HL-60 (cell line): ENCODE measurements at regions not wholly inside any gene's neighbourhood (a gene's known extent, or its start where the extent isn't known, plus 50 kb on each side); places are given as distances from the start of the nearest gene placed in this dataset.

Source experiments
- DNase-seq, 2 experiments: peaks; one replicate each; pipeline ENCODE4 v3.0.0-alpha.2; 2010 to 2020; ENCODE audit warnings: low read depth in 1 of 2, low spot score in 1 of 2
- H3K27ac ChIP-seq: fragments of 250-450 bp; sonication (Bioruptor Pico); replicated peaks from 2 replicates; pipeline ENCODE4 v1.5.1; 2020; ENCODE audit warnings: mild to moderate bottlenecking, moderate library complexity
- H3K27me3 ChIP-seq: fragments of 250-450 bp; sonication (Bioruptor Pico); 2 replicates; pipeline ENCODE4 v1.5.1; 2021; ENCODE audit warnings: mild to moderate bottlenecking, moderate library complexity; ENCODE audit not compliant: insufficient read depth, poor library complexity, severe bottlenecking
- H3K4me3 ChIP-seq: replicated peaks from 2 replicates; pipeline ENCODE4 v1.5.1; 2011; ENCODE audit warnings: mild to moderate bottlenecking, control low read depth, low read length; ENCODE audit not compliant: insufficient read depth
- GABPA ChIP-seq: IDR thresholded peaks from 2 replicates; pipeline ENCODE4 v1.6.1; 2012; ENCODE audit warnings: low read depth
- POLR2AphosphoS5 ChIP-seq: IDR thresholded peaks from 2 replicates; pipeline ENCODE4 v1.6.1; 2012; ENCODE audit warnings: low read depth
- REST ChIP-seq: IDR thresholded peaks from 2 replicates; pipeline ENCODE4 v1.6.1; 2012; ENCODE audit warnings: low read depth; ENCODE audit not compliant: insufficient replicate concordance
- SPI1 ChIP-seq: IDR thresholded peaks from 2 replicates; pipeline ENCODE4 v1.6.1; 2012; ENCODE audit warnings: low read depth, mild to moderate bottlenecking, borderline replicate concordance
- TF ChIP-seq, protein P1 (sequence below): IDR thresholded peaks from one replicate; pipeline ENCODE4 v1.5.1; 2011; ENCODE audit warnings: low read length, control low read depth, inconsistent platforms; ENCODE audit not compliant: insufficient read depth

DNA sequence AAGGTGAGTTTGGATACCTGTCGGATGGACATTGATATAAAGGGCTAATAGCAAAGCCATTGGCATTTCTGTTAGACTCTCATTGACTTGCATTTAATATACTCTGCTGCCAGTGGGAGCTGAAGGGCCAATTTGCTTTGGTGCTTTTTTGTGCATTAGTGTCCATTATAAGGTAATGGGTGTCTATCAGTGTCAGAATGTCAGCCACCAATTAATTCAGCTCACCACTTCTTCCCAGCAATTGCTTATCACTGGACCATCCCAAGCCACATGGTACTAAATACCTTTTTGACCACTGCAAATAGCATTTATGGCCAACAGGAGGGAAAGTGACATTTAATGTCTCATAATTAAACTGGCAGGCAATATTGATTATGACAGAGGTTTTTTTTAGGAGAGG, 317.8 kb downstream of the TEX29 start:
- no peak overlapping the region for H3K4me3 ChIP-seq
- TF ChIP-seq GABPA (no peak), SPI1 (no peak), POLR2AphosphoS5 (no peak), REST (no peak)
- TF ChIP-seq, protein P1, sequence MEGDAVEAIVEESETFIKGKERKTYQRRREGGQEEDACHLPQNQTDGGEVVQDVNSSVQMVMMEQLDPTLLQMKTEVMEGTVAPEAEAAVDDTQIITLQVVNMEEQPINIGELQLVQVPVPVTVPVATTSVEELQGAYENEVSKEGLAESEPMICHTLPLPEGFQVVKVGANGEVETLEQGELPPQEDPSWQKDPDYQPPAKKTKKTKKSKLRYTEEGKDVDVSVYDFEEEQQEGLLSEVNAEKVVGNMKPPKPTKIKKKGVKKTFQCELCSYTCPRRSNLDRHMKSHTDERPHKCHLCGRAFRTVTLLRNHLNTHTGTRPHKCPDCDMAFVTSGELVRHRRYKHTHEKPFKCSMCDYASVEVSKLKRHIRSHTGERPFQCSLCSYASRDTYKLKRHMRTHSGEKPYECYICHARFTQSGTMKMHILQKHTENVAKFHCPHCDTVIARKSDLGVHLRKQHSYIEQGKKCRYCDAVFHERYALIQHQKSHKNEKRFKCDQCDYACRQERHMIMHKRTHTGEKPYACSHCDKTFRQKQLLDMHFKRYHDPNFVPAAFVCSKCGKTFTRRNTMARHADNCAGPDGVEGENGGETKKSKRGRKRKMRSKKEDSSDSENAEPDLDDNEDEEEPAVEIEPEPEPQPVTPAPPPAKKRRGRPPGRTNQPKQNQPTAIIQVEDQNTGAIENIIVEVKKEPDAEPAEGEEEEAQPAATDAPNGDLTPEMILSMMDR: no peak
- H3K27me3 ChIP-seq: peaks cover 4% of the 10 kb centered on the region
- H3K27ac ChIP-seq: no peak overlapping the region
- DNase-seq: no peak

DNA sequence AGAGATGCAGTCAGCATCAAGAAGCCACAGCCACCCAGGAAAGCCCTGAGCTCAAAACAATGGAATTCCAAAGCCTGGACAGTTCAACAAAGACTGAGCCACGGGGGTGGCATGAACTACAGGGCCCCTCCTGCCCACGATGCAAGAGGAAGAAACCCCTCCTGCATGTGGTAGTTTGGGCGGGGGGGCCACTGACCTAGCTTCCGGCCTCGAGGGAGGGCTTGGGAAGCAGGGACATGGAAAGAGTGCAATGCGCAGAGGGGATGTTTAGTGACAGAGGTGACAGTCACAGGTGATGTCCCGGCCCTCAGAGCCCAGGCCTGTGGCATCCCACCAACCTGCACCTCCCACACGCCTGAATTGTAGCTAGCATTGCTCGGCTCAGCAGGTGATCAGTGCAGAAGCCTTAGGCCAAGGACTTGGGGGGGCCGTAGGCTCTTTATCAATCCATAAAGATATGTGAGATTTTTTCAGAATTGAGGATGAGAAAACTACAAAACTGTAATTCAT, 318.8 kb downstream of the TEX29 start:
- no peak overlapping the region for H3K27ac ChIP-seq
- no peak overlapping the region for H3K4me3 ChIP-seq
- TF ChIP-seq GABPA (no peak), REST (no peak), SPI1 (no peak), POLR2AphosphoS5 (no peak)
- TF ChIP-seq, protein P1: no peak
- DNase-seq: no peak
- H3K27me3 ChIP-seq: peaks cover 4% of the 10 kb centered on the region

DNA sequence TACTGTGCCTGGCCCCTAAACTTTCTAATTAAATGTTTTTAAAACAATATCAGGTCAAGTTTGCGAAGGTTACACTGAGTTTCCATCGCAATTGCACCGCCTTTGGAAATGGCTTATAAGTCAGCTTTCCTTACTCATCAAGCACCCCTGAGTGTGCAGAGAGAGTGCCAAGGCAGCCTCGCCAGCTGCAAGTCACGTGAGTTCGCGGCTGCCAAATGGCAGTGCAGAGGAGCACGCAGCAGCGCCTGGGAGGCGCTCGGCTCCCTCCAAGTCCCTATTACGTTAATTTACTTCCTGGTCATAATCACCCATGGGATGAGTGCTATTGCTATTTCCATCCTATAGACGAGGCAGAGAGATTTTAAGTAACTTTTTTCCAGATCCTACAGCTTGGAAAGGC, 319.6 kb downstream of the TEX29 start:
- DNase-seq: no peak

More for the DNA sequence above, 319.6 kb downstream of the TEX29 start:
- no peak for TF ChIP-seq GABPA
- TF ChIP-seq, protein P1: no peak
- TF ChIP-seq REST: no peak
- TF ChIP-seq POLR2AphosphoS5: no peak
- no peak for TF ChIP-seq SPI1
- Histone ChIP-seq H3K27me3 (peaks cover 4% of the 10 kb centered on the region), H3K4me3 (no peak overlapping the region), H3K27ac (no peak overlapping the region)
